ENCODE measurements at regions not wholly inside any gene's neighbourhood (a gene's known extent, or its start where the extent isn't known, plus 50 kb on each side); places are given as distances from the start of the nearest gene placed in this dataset.
"Not testable (repeated sequence)": the region's sequence is repeated elsewhere in the genome, so short reads cannot be mapped to it uniquely, and the experiment has no call there.

DNA sequence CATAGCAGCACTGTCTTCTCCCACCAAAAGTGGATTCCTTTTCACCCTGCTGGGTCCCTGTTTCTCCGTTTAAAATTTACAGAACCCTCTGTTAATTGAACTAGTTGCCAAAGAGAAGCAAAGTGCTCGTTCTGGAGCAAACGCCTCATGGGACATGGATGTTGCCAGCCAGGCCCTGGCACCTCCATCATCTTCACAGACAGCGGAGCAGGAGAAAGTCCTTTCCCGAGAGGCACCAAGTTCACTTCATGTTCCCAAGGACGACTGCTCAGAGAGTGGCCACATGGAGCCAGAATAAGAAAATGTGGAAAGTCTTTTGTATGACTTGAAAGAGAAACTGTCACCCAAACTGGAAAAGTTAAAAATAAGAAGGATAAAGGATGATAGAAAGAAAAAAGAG is 151.5 kb downstream of the SOX1 start:
- Mint-ChIP-seq H3K27me3 (ENCODE audit: low read depth) (peaks cover 72% of the 10 kb centered on the region), H3K27ac (no peak overlapping the region), H3K4me3 (no peak overlapping the region), H3K36me3 (ENCODE audit: low read depth) (no peaks in the 10 kb centered on the region), H3K4me1 (no peaks in the 10 kb centered on the region), H3K9me3 (no peaks in the 10 kb centered on the region)
- TF ChIP-seq, protein P1, sequence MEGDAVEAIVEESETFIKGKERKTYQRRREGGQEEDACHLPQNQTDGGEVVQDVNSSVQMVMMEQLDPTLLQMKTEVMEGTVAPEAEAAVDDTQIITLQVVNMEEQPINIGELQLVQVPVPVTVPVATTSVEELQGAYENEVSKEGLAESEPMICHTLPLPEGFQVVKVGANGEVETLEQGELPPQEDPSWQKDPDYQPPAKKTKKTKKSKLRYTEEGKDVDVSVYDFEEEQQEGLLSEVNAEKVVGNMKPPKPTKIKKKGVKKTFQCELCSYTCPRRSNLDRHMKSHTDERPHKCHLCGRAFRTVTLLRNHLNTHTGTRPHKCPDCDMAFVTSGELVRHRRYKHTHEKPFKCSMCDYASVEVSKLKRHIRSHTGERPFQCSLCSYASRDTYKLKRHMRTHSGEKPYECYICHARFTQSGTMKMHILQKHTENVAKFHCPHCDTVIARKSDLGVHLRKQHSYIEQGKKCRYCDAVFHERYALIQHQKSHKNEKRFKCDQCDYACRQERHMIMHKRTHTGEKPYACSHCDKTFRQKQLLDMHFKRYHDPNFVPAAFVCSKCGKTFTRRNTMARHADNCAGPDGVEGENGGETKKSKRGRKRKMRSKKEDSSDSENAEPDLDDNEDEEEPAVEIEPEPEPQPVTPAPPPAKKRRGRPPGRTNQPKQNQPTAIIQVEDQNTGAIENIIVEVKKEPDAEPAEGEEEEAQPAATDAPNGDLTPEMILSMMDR (IDR thresholded peaks at IDR 0.05; ENCODE audit: unreplicated experiment in 3 of 3): no peak

DNA sequence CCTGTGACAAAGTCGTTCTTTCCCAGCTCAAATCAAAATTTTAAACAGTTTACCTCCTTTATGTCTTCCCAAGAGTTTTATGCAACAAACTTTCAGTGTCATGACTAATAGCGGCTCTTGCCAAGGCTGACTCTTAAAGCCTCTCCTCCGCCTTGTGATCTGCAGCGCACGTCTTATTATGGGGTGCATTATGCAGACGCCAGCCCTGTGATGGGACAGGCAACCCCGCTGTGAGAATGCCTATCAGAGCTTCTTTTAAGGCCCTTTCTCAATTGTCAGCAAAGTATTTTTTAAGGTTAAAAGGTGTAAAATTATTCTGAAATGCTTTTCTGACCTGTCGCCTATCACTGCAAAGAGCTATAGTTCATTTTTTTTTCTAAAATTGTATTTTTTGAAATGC is 152.8 kb downstream of the SOX1 start:
- no peaks in the 10 kb centered on the region for H3K36me3 Mint-ChIP-seq (ENCODE audit: low read depth)
- H3K27me3 Mint-ChIP-seq (ENCODE audit: low read depth): peaks cover 78% of the 10 kb centered on the region
- TF ChIP-seq, protein P1 (IDR thresholded peaks at IDR 0.05; ENCODE audit: unreplicated experiment in 3 of 3): no peak
- H3K27ac Mint-ChIP-seq: no peak overlapping the region
- no peaks in the 10 kb centered on the region for H3K9me3 Mint-ChIP-seq
- no peak overlapping the region for H3K4me3 Mint-ChIP-seq
- H3K4me1 Mint-ChIP-seq: no peaks in the 10 kb centered on the region

DNA sequence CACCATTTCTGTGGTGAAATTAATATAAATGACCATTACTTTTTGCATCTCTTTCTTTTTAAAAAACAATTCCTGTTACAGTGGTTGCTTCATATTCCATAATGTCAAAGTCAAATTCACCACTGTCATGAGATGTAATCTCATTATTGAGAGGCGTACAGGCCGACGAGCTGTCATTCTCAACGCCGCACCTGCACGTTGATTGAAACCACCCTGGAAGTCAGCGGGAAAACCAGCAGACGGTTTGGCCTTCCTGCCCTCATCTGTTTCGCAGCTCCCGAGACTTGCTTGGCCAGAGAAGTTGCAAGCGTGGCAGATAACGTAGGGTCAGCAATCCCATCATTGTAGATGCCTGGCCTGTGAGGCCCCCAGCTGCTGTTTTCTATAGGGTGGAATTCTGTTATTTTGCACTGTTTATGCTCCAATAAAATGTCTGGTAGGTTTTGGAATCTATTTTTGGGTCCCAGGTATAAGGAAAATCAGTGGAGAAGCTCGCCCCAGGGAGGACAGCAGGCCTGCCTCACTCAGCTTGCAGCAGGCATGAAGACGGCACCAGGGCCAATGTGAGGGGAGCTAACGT is 153.4 kb downstream of the SOX1 start:
- Mint-ChIP-seq H3K27ac (no peak overlapping the region), H3K36me3 (ENCODE audit: low read depth) (no peaks in the 10 kb centered on the region), H3K9me3 (no peaks in the 10 kb centered on the region), H3K4me3 (no peak overlapping the region), H3K4me1 (no peaks in the 10 kb centered on the region), H3K27me3 (ENCODE audit: low read depth) (peaks cover 80% of the 10 kb centered on the region)
- TF ChIP-seq, protein P1 (IDR thresholded peaks at IDR 0.05; ENCODE audit: unreplicated experiment in 3 of 3): no peak

DNA sequence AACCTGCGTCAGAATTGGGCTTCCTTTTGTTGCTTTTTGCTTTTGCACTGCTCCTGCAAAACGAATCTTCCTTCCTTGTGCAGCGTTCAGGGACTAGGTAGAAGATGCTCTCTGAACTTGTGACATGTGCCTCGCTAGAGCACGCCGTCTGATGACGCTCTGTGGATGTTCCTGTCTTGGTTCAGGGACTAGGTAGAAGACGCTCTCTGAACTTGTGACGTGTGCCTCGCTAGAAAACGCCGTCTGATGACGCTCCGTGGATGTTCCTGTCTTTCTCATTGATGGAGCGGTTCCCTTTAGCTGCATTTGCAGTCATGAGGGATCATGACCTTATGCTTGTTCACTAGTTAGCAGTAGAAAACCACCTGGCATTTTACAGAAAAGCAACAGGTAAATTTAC is 154.0 kb downstream of the SOX1 start:
- H3K27ac Mint-ChIP-seq: no peak overlapping the region

DNA sequence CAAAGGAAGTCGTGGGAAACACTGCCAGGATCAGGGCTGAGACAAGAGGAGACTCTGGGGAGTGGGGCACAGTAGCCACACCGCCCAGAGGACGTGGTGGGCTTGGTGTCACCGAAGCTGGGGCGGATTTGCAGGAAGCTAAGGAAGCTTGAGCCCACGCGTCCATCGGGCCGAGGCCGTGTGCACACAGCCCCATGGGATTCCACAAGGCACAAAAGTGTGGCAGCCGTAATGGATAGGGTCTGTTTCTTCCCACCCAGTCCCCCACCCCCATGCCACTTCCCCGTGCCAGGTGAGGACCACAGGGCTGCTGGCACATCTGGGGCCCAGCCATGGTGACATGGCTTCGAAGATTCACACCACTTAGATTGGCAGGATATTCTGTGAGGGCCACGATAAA is 153.2 kb upstream of the SPACA7 start:
- H3K4me3 Mint-ChIP-seq: no peak overlapping the region
- TF ChIP-seq, protein P1 (IDR thresholded peaks at IDR 0.05; ENCODE audit: unreplicated experiment in 3 of 3): no peak
- peaks cover 60% of the 10 kb centered on the region for H3K27me3 Mint-ChIP-seq (ENCODE audit: low read depth)
- H3K27ac Mint-ChIP-seq: no peak overlapping the region
- H3K36me3 Mint-ChIP-seq (ENCODE audit: low read depth): no peaks in the 10 kb centered on the region
- no peaks in the 10 kb centered on the region for H3K9me3 Mint-ChIP-seq
- no peaks in the 10 kb centered on the region for H3K4me1 Mint-ChIP-seq

More for the DNA sequence above, 154.0 kb downstream of the SOX1 start:
- Mint-ChIP-seq H3K4me1 (no peaks in the 10 kb centered on the region), H3K9me3 (no peaks in the 10 kb centered on the region), H3K4me3 (no peak overlapping the region), H3K27me3 (ENCODE audit: low read depth) (peaks cover 77% of the 10 kb centered on the region), H3K36me3 (ENCODE audit: low read depth) (no peaks in the 10 kb centered on the region)
- TF ChIP-seq, protein P1 (IDR thresholded peaks at IDR 0.05; ENCODE audit: unreplicated experiment in 3 of 3): no peak

DNA sequence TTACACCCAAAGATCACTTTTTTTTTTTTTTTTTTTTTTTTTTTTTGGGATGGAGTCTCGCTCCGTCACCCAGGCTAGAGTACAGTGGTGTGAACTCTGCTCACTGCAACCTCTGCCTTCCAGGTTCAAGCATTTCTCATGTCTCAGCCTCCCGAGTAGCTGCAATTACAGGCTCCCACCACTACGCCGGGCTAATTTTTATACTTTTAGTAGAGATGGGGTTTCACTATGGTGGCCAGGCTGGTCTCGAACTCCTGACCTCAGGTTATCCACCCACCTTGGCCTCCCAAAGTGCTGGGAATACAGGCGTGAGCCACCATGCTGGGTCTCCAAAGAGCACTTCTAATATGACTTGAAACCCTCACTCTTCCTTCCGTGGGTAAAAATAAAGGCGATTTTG is 152.2 kb upstream of the SPACA7 start:
- H3K27ac Mint-ChIP-seq; H3K4me3 Mint-ChIP-seq; H3K36me3 Mint-ChIP-seq (ENCODE audit: low read depth); H3K9me3 Mint-ChIP-seq; H3K4me1 Mint-ChIP-seq: not testable (repeated sequence)
- peaks cover 50% of the 10 kb centered on the region for H3K27me3 Mint-ChIP-seq (ENCODE audit: low read depth)

All from nephron (organoid).